Stimulated activated CD8-positive, alpha-beta memory T cell treated with anti-CD3 and anti-CD28 coated beads, Interleukin-12 subunit alpha, Interleukin-12 subunit beta, amount 100 ng/mL, for 4 hours (primary cell): ENCODE measurements at regions not wholly inside any gene's neighbourhood (a gene's known extent, or its start where the extent isn't known, plus 50 kb on each side); places are given as distances from the start of the nearest gene placed in this dataset.
"Not testable (repeated sequence)": the region's sequence is repeated elsewhere in the genome, so short reads cannot be mapped to it uniquely, and the experiment has no call there.

Experiments
- DNase-seq: peaks from one replicate; pipeline ENCODE4 v3.0.0-alpha.2; 2020; ENCODE audit warnings: low read depth

GRCh38 chr10:64855941-64856340 lies 1334.7 kb downstream of the REEP3 start:
- DNase-seq, result no peak

GRCh38 chr10:64859911-64860310 lies 1338.7 kb downstream of the REEP3 start:
- DNase-seq, result no peak

DNA sequence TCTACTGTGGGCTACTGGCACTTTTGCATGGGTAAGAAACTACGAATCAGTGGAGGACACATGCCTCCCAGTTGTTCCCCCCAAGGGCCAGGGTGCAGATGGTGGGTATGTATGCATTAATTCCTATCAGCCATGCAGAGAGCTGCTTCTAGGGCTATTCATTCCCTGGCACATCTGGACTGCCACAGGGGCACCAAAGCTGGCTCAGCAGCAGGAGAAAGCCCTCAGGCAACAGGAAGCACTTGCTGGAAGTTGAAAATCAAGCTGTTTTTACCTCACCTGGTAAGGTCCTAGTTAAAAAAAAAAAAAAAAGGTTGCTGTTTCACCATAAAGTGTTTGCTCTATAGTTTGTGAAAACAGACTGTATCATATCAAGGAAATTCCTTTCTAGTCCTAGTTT lies 1342.6 kb downstream of the REEP3 start:
- no peak for DNase-seq

- no peak for DNase-seq
Measured at GRCh38 chr10:64867501-64867962, 1346.3 kb downstream of the REEP3 start.

- no peak for DNase-seq
Measured at GRCh38 chr10:64873088-64873487, 1351.9 kb downstream of the REEP3 start.

GRCh38 chr10:64873959-64874358 lies 1352.8 kb downstream of the REEP3 start:
- DNase-seq, result no peak

- DNase-seq, result no peak
Measured at GRCh38 chr10:64880546-64880945, 1359.3 kb downstream of the REEP3 start.

DNA sequence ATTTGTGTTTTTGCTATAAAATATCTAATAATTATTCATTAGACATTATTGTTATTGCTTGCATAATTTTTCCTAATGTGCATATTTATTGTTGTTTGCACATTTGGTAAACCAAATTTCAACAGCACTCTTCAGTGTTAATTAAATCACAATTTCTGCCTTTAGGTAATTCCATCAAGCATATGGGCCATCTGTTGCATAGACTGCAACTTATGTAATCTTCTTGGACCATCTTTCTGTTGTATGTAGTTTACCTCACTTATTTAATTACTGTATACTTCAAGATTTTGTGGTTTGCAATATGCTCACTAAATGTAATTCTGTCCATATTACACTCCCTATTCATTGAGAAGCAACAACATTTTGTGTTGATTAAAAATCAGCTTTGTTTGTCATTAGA lies 1360.1 kb downstream of the REEP3 start:
- no peak for DNase-seq

- DNase-seq, result no peak
Measured at GRCh38 chr10:64896582-64896981, 1375.4 kb downstream of the REEP3 start.

DNA sequence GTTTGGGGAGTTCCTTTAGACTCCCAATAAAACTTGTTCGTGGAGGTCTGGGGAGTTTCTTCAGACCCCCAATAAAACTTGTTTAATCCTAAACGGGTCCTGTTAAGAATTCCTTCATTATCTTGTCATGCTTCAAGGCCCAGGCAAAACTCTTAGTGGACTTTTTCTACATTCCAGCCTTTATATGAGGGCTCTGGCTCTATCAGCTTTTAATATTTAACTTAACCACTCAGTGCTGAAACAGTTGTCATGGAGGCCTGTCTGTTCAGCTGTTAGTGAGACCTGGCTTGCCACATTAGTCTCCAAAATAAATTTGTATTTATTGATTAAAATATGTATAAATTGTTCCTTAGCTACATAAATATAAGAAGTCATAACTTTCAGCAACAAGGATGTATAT lies 1385.1 kb downstream of the REEP3 start:
- not testable (repeated sequence) for DNase-seq

DNA sequence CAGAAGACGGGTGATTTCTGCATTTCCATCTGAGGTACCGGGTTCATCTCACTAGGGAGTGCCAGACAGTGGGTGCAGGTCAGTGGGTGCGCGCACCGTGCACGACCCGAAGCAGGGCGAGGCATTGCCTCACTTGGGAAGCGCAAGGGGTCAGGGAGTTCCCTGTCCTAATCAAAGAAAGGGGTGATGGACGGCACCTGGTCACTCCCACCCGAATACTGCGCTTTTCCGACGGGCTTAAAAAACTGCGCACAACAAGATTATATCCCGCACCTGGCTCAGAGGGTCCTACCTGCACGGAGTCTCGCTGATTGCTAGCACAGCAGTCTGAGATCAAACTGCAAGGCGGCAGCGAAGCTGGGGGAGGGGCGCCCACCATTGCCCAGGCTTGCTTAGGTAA lies 1403.1 kb downstream of the REEP3 start:
- DNase-seq, result not testable (repeated sequence)

GRCh38 chr10:64952042-64952441 lies 1430.8 kb downstream of the REEP3 start:
- DNase-seq, result no peak

GRCh38 chr10:64956441-64956840 lies 1435.2 kb downstream of the REEP3 start:
- no peak for DNase-seq

- DNase-seq, result no peak
Measured at GRCh38 chr10:64959116-64959515, 1437.9 kb downstream of the REEP3 start.

- DNase-seq, result no peak
Measured at GRCh38 chr10:64959883-64960282, 1438.7 kb downstream of the REEP3 start.

GRCh38 chr10:64973391-64973790 lies 1452.2 kb downstream of the REEP3 start:
- DNase-seq, result no peak

DNA sequence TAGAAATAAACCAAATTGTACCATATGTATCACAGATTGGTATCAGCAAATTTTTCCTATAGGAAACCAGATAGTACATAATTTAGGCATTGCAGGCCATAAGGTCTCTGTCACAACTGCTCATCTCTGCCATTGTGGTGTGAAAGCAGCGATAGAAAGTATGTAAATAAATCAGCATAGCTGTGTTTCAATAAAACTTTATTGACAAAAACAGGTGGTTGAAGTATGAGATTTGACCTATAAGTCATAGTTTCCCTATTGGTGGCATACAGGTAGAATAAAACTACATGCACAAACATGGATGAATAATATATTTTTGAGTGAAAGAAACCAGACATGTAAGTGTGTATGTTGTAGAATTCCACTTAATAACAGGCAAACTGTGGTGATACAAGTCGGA lies 1454.9 kb downstream of the REEP3 start:
- no peak for DNase-seq

GRCh38 chr10:64977915-64978314 lies 1456.7 kb downstream of the REEP3 start:
- DNase-seq, result no peak

- DNase-seq, result no peak
Measured at GRCh38 chr10:64996886-64997285, 1475.7 kb downstream of the REEP3 start.

DNA sequence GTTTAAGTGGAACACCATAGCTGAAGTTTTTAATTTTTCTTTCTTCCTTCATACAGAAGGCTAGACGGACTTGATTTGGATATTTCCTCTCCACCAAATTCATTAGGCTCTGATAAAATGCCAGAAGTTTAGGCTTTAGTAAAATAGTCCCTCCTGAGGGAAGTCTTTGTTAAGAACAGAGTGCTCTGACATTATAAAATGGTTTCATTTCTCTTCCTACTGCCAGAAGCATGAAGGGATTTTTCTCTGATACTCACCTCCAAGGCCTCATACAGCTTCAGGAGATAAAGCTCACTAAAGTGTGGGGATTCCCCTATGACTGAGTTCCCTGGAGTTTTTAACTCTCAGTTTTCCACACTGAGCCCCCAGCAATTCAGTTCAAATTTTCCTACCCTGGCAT lies 1489.6 kb downstream of the REEP3 start:
- no peak for DNase-seq

- DNase-seq, result no peak
Measured at GRCh38 chr10:65017523-65017922, 1496.3 kb downstream of the REEP3 start.

GRCh38 chr10:65024886-65025285 lies 1503.7 kb downstream of the REEP3 start:
- no peak for DNase-seq

GRCh38 chr10:65030263-65030662 lies 1509.1 kb downstream of the REEP3 start:
- no peak for DNase-seq

GRCh38 chr10:65032867-65033769 lies 1511.9 kb downstream of the REEP3 start:
- no peak for DNase-seq
